DND-41 (cell line): ENCODE measurements at regions not wholly inside any gene's neighbourhood (a gene's known extent, or its start where the extent isn't known, plus 50 kb on each side); places are given as distances from the start of the nearest gene placed in this dataset.

Experiments
- CTCF ChIP-seq: IDR thresholded peaks from 2 replicates; pipeline ENCODE4 v1.5.1; 2012; ENCODE audit warnings: borderline replicate concordance, low read length, moderate library complexity, mild to moderate bottlenecking; ENCODE audit not compliant: poor library complexity, severe bottlenecking; ENCODE audit errors: extremely low read depth
- EZH2 ChIP-seq: IDR thresholded peaks from 3 replicates; pipeline ENCODE4 v1.6.1; 2012; ENCODE audit warnings: borderline replicate concordance, low read depth, mild to moderate bottlenecking, moderate library complexity, low read length, inconsistent platforms; ENCODE audit not compliant: severe bottlenecking

- TF ChIP-seq CTCF (no peak), EZH2 (no peak)
Measured at GRCh38 chr22:49446759-49447710, 380.6 kb downstream of the BRD1 start.
